SK-N-SH treated with all-trans-retinoic acid at 6 μM for 48 hours (cell line): ENCODE measurements at regions not wholly inside any gene's neighbourhood (a gene's known extent, or its start where the extent isn't known, plus 50 kb on each side); places are given as distances from the start of the nearest gene placed in this dataset.

ENCODE experiments used
- ATAC-seq: fragments of 200-7000 bp; cut with Tn5 transposase; 3 replicates; pipeline ENCODE4 v1.9.1; 2020; ENCODE audit warnings: mild to moderate bottlenecking, moderate library complexity
- ARNTL ChIP-seq: fragments of 450-650 bp; formaldehyde crosslinking; IDR thresholded peaks from 2 replicates; pipeline ENCODE4 v1.5.0; 2020; ENCODE audit warnings: low read depth, mild to moderate bottlenecking, moderate library complexity, borderline replicate concordance
- BACH2 ChIP-seq: fragments of 250-450 bp; sonication (Bioruptor Pico); IDR thresholded peaks from 2 replicates; pipeline ENCODE4 v1.9.0; 2021; ENCODE audit warnings: mild to moderate bottlenecking, borderline replicate concordance
- CSDC2 ChIP-seq: fragments of 250-450 bp; sonication (Bioruptor Pico); IDR thresholded peaks from 2 replicates; pipeline ENCODE4 v1.5.0; 2020; ENCODE audit warnings: mild to moderate bottlenecking, moderate library complexity
- ESRRG ChIP-seq: fragments of 250-450 bp; sonication (Bioruptor Pico); IDR thresholded peaks from 2 replicates; pipeline ENCODE4 v1.6.1; 2021; ENCODE audit warnings: mild to moderate bottlenecking
- GLIS3 ChIP-seq: fragments of 250-450 bp; sonication (Bioruptor Pico); IDR thresholded peaks from 2 replicates; pipeline ENCODE4 v1.5.0; 2020; ENCODE audit warnings: mild to moderate bottlenecking, moderate library complexity
- OSR1 ChIP-seq: fragments of 250-450 bp; sonication (Bioruptor Pico); IDR thresholded peaks from 2 replicates; pipeline ENCODE4 v1.8.0; 2022; ENCODE audit warnings: moderate library complexity, mild to moderate bottlenecking, inconsistent platforms
- PPARA ChIP-seq: fragments of 250-450 bp; sonication (Bioruptor Pico); IDR thresholded peaks from 2 replicates; pipeline ENCODE4 v1.5.0; 2020; ENCODE audit warnings: mild to moderate bottlenecking, borderline replicate concordance
- RARB ChIP-seq: fragments of 250-450 bp; sonication (Bioruptor Pico); IDR thresholded peaks from 2 replicates; pipeline ENCODE4 v1.8.0; 2021; ENCODE audit warnings: mild to moderate bottlenecking, moderate library complexity
- TCF4 ChIP-seq: fragments of 250-450 bp; sonication (Bioruptor Pico); IDR thresholded peaks from 2 replicates; pipeline ENCODE4 v1.8.0; 2021; ENCODE audit warnings: mild to moderate bottlenecking, moderate library complexity, borderline replicate concordance
- TOX ChIP-seq: fragments of 250-450 bp; sonication (Bioruptor Pico); IDR thresholded peaks from 2 replicates; pipeline ENCODE4 v1.8.0; 2021; ENCODE audit warnings: mild to moderate bottlenecking, moderate library complexity, borderline replicate concordance
- ZC3H10 ChIP-seq: fragments of 250-450 bp; sonication (Bioruptor Pico); IDR thresholded peaks from 2 replicates; pipeline ENCODE4 v1.5.1; 2021; ENCODE audit warnings: mild to moderate bottlenecking, moderate library complexity
- ZFP3 ChIP-seq: fragments of 250-450 bp; sonication (Bioruptor Pico); IDR thresholded peaks from 2 replicates; pipeline ENCODE4 v1.5.0; 2020; ENCODE audit warnings: mild to moderate bottlenecking, moderate library complexity
- ZFP30 ChIP-seq: fragments of 450-650 bp; formaldehyde crosslinking; IDR thresholded peaks from 2 replicates; pipeline ENCODE4 v1.5.0; 2022; ENCODE audit warnings: mild to moderate bottlenecking, moderate library complexity
- ZNF565 ChIP-seq: fragments of 450-650 bp; formaldehyde crosslinking; conservative IDR thresholded peaks from 2 replicates; pipeline ENCODE4 v1.5.0; 2020; ENCODE audit warnings: low read depth, mild to moderate bottlenecking, moderate library complexity
- ZNF70 ChIP-seq: fragments of 450-650 bp; formaldehyde crosslinking; IDR thresholded peaks from 2 replicates; pipeline ENCODE4 v1.5.0; 2020; ENCODE audit warnings: mild to moderate bottlenecking, moderate library complexity
- ZNF8 ChIP-seq: fragments of 450-650 bp; formaldehyde crosslinking; IDR thresholded peaks from 2 replicates; pipeline ENCODE4 v1.5.0; 2020; ENCODE audit warnings: mild to moderate bottlenecking, moderate library complexity
- TF ChIP-seq, protein P1 (sequence below): fragments of 250-450 bp; sonication (Bioruptor Pico); IDR thresholded peaks from 2 replicates; pipeline ENCODE4 v1.5.0; 2020; ENCODE audit warnings: mild to moderate bottlenecking, moderate library complexity
- TF ChIP-seq, protein P2 (sequence below): fragments of 250-450 bp; sonication (Bioruptor Pico); IDR thresholded peaks from 2 replicates; pipeline ENCODE4 v1.5.1; 2021; ENCODE audit warnings: mild to moderate bottlenecking, moderate library complexity
- TF ChIP-seq, protein P3 (sequence below): fragments of 250-450 bp; sonication (Bioruptor Pico); IDR thresholded peaks from 2 replicates; pipeline ENCODE4 v1.8.0; 2021; ENCODE audit warnings: low read depth, mild to moderate bottlenecking, moderate library complexity, borderline replicate concordance
- TF ChIP-seq, protein P4 (sequence below): fragments of 250-450 bp; sonication (Bioruptor Pico); IDR thresholded peaks from 2 replicates; pipeline ENCODE4 v1.8.0; 2020; ENCODE audit warnings: mild to moderate bottlenecking, moderate library complexity, borderline replicate concordance

DNA sequence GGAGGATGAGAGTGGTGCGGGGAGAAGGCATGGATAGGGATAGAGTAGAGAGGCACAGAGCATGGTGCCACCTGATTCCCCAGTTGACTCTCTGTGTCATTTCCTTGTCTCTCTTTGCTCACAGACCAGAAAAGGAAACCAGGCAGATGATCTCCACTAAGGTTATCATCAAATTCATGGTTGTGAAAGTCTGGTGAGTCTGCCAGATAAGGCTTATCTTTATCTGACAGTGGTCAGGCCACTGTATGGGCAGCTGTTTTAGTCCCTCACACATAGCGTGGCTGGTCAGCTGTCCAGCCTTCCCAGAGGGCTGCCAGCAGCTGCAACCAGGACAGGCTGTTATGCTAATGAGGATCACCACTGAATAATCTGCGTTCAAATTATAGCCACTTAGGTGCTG lies 99.0 kb downstream of the ADRA2A start:
- TF ChIP-seq, protein P1, sequence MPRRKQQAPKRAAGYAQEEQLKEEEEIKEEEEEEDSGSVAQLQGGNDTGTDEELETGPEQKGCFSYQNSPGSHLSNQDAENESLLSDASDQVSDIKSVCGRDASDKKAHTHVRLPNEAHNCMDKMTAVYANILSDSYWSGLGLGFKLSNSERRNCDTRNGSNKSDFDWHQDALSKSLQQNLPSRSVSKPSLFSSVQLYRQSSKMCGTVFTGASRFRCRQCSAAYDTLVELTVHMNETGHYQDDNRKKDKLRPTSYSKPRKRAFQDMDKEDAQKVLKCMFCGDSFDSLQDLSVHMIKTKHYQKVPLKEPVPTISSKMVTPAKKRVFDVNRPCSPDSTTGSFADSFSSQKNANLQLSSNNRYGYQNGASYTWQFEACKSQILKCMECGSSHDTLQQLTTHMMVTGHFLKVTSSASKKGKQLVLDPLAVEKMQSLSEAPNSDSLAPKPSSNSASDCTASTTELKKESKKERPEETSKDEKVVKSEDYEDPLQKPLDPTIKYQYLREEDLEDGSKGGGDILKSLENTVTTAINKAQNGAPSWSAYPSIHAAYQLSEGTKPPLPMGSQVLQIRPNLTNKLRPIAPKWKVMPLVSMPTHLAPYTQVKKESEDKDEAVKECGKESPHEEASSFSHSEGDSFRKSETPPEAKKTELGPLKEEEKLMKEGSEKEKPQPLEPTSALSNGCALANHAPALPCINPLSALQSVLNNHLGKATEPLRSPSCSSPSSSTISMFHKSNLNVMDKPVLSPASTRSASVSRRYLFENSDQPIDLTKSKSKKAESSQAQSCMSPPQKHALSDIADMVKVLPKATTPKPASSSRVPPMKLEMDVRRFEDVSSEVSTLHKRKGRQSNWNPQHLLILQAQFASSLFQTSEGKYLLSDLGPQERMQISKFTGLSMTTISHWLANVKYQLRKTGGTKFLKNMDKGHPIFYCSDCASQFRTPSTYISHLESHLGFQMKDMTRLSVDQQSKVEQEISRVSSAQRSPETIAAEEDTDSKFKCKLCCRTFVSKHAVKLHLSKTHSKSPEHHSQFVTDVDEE (CRISPR knock-in tag): peak; percentile 73; the same call in 1 of the 2 replicates
- TF ChIP-seq TCF4 (CRISPR knock-in tag): peak; percentile 89; the same call in 1 of the 2 replicates
- no peak for TF ChIP-seq ZFP30 (CRISPR knock-in tag)
- ATAC-seq: no peak

DNA sequence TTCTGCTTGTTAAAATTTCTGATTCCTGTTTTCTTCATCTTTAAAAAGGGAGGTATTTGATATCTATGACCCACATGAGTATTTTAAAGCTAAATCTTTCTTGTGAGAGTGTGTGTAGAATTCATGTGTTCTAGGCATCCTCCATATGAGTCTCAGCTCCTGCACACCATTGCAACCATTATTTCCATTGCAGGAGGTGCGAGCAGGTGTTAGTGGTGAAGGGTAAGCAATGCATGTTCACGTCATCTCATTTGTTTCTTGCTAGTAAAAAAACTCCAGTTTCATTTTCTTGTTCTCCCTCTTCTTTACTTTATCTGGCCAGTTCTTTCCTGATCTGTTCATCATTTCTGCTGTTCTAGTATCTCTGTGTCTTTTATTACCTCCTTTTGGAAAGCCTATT lies 100.5 kb downstream of the ADRA2A start:
- no peak for TF ChIP-seq ZNF565 (CRISPR knock-in tag)
- no peak for TF ChIP-seq RARB (CRISPR knock-in tag)
- ATAC-seq: no peak

DNA sequence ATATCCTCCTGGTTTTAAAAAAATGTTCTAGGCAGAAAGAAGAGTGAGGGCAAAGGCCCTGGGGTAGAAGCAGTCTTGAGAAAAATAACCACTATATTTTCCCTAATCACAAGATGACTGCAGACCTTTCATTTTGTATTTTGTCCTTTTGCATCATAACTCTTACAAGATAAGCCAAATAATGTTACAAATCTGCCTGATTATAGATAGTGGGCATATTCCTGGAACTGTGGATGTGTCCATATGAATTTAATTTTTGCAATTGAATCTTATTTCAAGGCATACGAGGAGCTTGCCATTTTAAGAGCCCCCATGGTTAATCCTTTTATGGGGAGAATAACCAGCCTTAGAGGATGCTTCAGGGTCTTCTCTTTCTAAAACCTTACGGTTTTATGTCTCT lies 102.7 kb downstream of the ADRA2A start:
- TF ChIP-seq ZFP3 (CRISPR knock-in tag) (no peak), TCF4 (CRISPR knock-in tag) (0 out of 2 replicates have a peak, but pooled peaks have one; percentile 21)
- TF ChIP-seq, all 23 proteins: peak for 1
- no peak for ATAC-seq

DNA sequence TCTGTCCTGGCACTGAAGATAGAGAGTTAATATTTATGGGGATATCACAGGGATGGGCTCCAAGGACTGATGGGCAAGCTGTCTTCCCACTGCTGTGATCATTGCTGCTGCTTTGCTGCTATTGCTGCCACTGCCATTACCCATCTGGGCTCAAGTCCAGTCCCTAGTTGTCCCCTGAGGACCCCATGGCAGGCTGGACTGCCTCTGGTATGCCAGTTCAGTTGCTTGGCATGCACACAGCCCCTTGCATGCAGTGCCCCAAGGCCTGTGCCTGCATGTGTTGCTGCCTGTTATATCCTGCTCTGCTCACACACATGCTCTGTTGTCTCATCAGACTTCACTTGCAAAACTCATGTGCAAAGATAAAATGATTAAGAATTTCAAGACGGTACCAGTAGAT lies 109.5 kb downstream of the ADRA2A start:
- ATAC-seq: no peak
- TF ChIP-seq PPARA (CRISPR knock-in tag): no peak
- TF ChIP-seq ZNF565 (CRISPR knock-in tag): no peak
- TF ChIP-seq ZNF8 (CRISPR knock-in tag): 0 out of 2 replicates have a peak, but pooled peaks have one; percentile 51
- no peak for TF ChIP-seq GLIS3 (CRISPR knock-in tag)

DNA sequence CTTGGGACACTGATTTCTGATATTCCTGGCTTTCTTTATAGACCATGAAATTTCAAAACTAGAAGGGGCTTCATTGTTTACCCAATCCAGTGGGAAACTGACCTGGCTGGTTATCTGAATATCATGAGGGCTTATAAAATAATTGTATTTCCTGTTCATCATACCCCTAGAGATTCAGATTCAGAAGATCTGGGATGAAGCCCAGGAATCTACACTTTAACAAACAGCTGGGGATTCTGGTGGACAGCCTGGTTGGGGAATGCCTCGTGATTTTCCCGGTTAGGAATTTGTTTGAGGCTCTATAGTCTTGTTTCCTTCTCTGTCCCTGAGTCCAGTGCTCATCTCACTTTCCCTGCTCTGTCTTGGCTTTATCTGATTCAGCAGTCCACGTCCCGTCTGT lies 110.3 kb downstream of the ADRA2A start:
- TF ChIP-seq, protein P2, sequence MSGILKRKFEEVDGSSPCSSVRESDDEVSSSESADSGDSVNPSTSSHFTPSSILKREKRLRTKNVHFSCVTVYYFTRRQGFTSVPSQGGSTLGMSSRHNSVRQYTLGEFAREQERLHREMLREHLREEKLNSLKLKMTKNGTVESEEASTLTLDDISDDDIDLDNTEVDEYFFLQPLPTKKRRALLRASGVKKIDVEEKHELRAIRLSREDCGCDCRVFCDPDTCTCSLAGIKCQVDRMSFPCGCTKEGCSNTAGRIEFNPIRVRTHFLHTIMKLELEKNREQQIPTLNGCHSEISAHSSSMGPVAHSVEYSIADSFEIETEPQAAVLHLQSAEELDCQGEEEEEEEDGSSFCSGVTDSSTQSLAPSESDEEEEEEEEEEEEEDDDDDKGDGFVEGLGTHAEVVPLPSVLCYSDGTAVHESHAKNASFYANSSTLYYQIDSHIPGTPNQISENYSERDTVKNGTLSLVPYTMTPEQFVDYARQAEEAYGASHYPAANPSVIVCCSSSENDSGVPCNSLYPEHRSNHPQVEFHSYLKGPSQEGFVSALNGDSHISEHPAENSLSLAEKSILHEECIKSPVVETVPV: no peak
- no peak for TF ChIP-seq OSR1 (CRISPR knock-in tag)
- TF ChIP-seq BACH2 (CRISPR knock-in tag): no peak
- no peak for TF ChIP-seq ZNF70
- TF ChIP-seq CSDC2: no peak
- TF ChIP-seq RARB (CRISPR knock-in tag): no peak
- TF ChIP-seq ZC3H10 (CRISPR knock-in tag): no peak
- no peak for TF ChIP-seq PPARA (CRISPR knock-in tag)
- TF ChIP-seq, protein P1 (CRISPR knock-in tag): no peak
- TF ChIP-seq ZFP3 (CRISPR knock-in tag): no peak
- TF ChIP-seq, protein P3, sequence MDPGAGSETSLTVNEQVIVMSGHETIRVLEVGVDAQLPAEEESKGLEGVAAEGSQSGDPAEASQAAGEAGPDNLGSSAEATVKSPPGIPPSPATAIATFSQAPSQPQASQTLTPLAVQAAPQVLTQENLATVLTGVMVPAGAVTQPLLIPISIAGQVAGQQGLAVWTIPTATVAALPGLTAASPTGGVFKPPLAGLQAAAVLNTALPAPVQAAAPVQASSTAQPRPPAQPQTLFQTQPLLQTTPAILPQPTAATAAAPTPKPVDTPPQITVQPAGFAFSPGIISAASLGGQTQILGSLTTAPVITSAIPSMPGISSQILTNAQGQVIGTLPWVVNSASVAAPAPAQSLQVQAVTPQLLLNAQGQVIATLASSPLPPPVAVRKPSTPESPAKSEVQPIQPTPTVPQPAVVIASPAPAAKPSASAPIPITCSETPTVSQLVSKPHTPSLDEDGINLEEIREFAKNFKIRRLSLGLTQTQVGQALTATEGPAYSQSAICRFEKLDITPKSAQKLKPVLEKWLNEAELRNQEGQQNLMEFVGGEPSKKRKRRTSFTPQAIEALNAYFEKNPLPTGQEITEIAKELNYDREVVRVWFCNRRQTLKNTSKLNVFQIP (CRISPR knock-in tag): no peak
- no peak for TF ChIP-seq TOX (CRISPR knock-in tag)
- TF ChIP-seq, protein P4, sequence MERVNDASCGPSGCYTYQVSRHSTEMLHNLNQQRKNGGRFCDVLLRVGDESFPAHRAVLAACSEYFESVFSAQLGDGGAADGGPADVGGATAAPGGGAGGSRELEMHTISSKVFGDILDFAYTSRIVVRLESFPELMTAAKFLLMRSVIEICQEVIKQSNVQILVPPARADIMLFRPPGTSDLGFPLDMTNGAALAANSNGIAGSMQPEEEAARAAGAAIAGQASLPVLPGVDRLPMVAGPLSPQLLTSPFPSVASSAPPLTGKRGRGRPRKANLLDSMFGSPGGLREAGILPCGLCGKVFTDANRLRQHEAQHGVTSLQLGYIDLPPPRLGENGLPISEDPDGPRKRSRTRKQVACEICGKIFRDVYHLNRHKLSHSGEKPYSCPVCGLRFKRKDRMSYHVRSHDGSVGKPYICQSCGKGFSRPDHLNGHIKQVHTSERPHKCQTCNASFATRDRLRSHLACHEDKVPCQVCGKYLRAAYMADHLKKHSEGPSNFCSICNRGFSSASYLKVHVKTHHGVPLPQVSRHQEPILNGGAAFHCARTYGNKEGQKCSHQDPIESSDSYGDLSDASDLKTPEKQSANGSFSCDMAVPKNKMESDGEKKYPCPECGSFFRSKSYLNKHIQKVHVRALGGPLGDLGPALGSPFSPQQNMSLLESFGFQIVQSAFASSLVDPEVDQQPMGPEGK (CRISPR knock-in tag): no peak
- TF ChIP-seq ESRRG (CRISPR knock-in tag): no peak
- no peak for TF ChIP-seq GLIS3 (CRISPR knock-in tag)
- no peak for TF ChIP-seq ZFP30 (CRISPR knock-in tag)
- TF ChIP-seq ARNTL (CRISPR knock-in tag): no peak
- ATAC-seq: no peak
